Natural killer cell (primary cell): ENCODE measurements at regions not wholly inside any gene's neighbourhood (a gene's known extent, or its start where the extent isn't known, plus 50 kb on each side); places are given as distances from the start of the nearest gene placed in this dataset.

ENCODE experiments used
- ATAC-seq, 3 donors: fragments of 150-1000 bp in 2 of 3; fragments of 200-7000 bp in 1 of 3; cut with Tn5 transposase; 1 replicate in 1 of 3; 2 replicates in 2 of 3; pipeline ENCODE4 v1.10.0; 2021; ENCODE audit warnings: mild to moderate bottlenecking in 2 of 3, moderate library complexity in 2 of 3
- DNase-seq, 2 donors: peaks; one replicate each; pipeline versions ENCODE4 v3.0.0 to v3.0.0-alpha.2; 2013 to 2021; ENCODE audit warnings: mixed read lengths in 1 of 2
- H3K27ac ChIP-seq: one replicate; pipeline ENCODE4 v1.5.1; 2013; ENCODE audit warnings: mild to moderate bottlenecking, low read length
- H3K27me3 ChIP-seq: one replicate; pipeline ENCODE4 v1.6.1; 2013; ENCODE audit warnings: low read length; ENCODE audit not compliant: control insufficient read depth, insufficient read depth
- H3K36me3 ChIP-seq: one replicate; pipeline ENCODE4 v1.6.1; 2013; ENCODE audit warnings: low read length; ENCODE audit not compliant: control insufficient read depth, insufficient read depth
- H3K4me1 ChIP-seq: one replicate; pipeline ENCODE4 v1.6.1; 2013; ENCODE audit warnings: low read length; ENCODE audit not compliant: control insufficient read depth, insufficient read depth
- H3K4me3 ChIP-seq: one replicate; pipeline ENCODE4 v1.5.1; 2013; ENCODE audit warnings: low read length
- H3K9me3 ChIP-seq: one replicate; pipeline ENCODE4 v1.6.1; 2013; ENCODE audit warnings: low read length; ENCODE audit not compliant: control insufficient read depth, insufficient read depth
- H3K27ac Mint-ChIP-seq, 2 donors: one replicate each; pipeline ENCODE4 v1.8.0; 2022; ENCODE audit warnings: mild to moderate bottlenecking in 2 of 2, mixed read lengths in 2 of 2, moderate library complexity in 1 of 2
- H3K27me3 Mint-ChIP-seq, 2 donors: one replicate each; pipeline ENCODE4 v1.8.0; 2022; ENCODE audit warnings: low read depth in 2 of 2, mixed read lengths in 2 of 2
- H3K36me3 Mint-ChIP-seq: one replicate; pipeline ENCODE4 v1.8.0; 2022; ENCODE audit warnings: mixed read lengths
- H3K4me1 Mint-ChIP-seq, 2 donors: one replicate each; pipeline ENCODE4 v1.8.0; 2022; ENCODE audit warnings: mixed read lengths in 2 of 2
- H3K4me3 Mint-ChIP-seq: one replicate; pipeline ENCODE4 v1.8.0; 2022; ENCODE audit warnings: mild to moderate bottlenecking, moderate library complexity, mixed read lengths
- H3K9me3 Mint-ChIP-seq, 2 donors: one replicate each; pipeline ENCODE4 v1.8.0; 2022; ENCODE audit warnings: mixed read lengths in 2 of 2
- WGBS: methylation state at CpG from one replicate; pipeline ENCODE4 v1.1.7; 2013; ENCODE audit warnings: missing lambda C conversion rate; ENCODE audit not compliant: insufficient coverage; 5-methylcytosine and 5-hydroxymethylcytosine counted together
- intact Hi-C: fragments of 100-400 bp; cut with micrococcal nuclease; formaldehyde crosslinking; loops from one replicate; pipeline ENCODE4 v1.14.2; 2022
- TF ChIP-seq, protein P1 (sequence below): fragments of 200-600 bp; IDR thresholded peaks from one replicate; pipeline ENCODE4 v1.8.0; 2022; ENCODE audit warnings: antibody characterized with exemption

DNA sequence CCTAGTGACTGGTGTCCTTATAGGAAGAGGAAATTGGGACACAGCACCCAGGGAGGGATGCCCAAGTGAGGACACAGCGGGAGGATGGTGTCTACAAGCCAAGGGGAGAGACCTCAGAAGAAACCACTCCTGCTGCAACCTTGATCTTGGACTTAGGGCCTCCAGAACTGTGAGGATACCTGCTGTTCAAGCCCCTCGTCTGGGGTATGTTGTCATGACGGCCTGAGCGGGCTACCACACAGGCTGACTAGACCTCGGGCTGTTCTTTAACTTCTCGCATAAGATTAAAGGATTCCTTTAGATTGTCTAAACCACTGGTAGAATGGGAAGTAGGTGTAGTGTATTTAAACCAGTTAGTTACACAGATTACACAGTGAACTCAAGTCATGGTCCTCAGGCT is 138.3 kb downstream of the ASB1 start:
- ATAC-seq (no peak), DNase-seq (no peak)
- Mint-ChIP-seq H3K4me1 (no peaks in the 10 kb centered on the region), H3K27ac (no peak overlapping the region), H3K36me3 (no peaks in the 10 kb centered on the region), H3K4me3 (no peak overlapping the region), H3K9me3 (no peaks in the 10 kb centered on the region), H3K27me3 (peaks cover 6 to 16% of the 10 kb centered on the region in 2 donors)
- intact Hi-C loops, result no loop called here
- H3K9me3 ChIP-seq, result no peaks in the 10 kb centered on the region
- no peaks in the 10 kb centered on the region for H3K36me3 ChIP-seq
- H3K4me1 ChIP-seq, result no peaks in the 10 kb centered on the region
- no peaks in the 10 kb centered on the region for H3K27me3 ChIP-seq
- H3K27ac ChIP-seq, result no peak overlapping the region
- TF ChIP-seq, protein P1, sequence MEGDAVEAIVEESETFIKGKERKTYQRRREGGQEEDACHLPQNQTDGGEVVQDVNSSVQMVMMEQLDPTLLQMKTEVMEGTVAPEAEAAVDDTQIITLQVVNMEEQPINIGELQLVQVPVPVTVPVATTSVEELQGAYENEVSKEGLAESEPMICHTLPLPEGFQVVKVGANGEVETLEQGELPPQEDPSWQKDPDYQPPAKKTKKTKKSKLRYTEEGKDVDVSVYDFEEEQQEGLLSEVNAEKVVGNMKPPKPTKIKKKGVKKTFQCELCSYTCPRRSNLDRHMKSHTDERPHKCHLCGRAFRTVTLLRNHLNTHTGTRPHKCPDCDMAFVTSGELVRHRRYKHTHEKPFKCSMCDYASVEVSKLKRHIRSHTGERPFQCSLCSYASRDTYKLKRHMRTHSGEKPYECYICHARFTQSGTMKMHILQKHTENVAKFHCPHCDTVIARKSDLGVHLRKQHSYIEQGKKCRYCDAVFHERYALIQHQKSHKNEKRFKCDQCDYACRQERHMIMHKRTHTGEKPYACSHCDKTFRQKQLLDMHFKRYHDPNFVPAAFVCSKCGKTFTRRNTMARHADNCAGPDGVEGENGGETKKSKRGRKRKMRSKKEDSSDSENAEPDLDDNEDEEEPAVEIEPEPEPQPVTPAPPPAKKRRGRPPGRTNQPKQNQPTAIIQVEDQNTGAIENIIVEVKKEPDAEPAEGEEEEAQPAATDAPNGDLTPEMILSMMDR, result no peak
- WGBS, result 82% methylated on average over 6 of the region's 6 CpGs
- H3K4me3 ChIP-seq, result no peak overlapping the region

DNA sequence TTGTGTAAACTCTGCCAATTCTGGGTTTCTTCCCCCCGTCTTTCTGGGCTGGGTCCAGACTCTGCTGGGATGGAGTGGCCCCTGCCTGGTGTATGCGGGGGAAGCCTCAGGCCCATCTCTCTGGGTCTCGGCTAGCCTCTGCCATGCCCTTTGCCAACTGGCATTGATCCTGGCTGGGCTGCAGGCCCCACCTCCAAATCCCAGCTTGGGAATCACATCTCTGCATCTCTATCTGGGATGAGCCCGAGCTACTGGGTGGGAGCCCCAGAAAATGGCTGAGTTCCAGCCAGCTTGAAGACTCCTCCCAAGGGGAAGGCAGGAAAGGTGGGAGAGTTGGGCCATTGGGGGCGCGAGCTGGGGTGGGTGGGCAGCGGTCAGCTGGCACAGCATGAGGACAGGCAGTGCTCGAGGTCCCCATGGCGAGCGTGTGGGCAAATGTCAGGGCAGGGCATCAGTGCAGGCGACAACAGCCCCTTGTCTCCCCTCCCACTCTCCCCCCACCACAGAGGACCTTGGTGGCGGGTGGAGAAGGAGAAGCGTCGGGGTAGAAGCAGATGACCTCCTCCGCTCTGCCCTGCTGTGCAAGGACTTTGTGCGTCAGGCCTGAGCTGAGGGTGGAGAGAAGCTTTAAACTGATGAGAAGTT is 139.4 kb downstream of the ASB1 start:
- H3K27me3 ChIP-seq, result no peaks in the 10 kb centered on the region
- no peak overlapping the region for H3K4me3 Mint-ChIP-seq
- no peaks in the 10 kb centered on the region for H3K4me1 ChIP-seq
- no peak overlapping the region for H3K4me3 ChIP-seq
- DNase-seq (no peak), ATAC-seq (no peak)
- H3K36me3 ChIP-seq, result no peaks in the 10 kb centered on the region
- intact Hi-C loops, result no loop called here
- H3K9me3 ChIP-seq, result no peaks in the 10 kb centered on the region
- no peaks in the 10 kb centered on the region for H3K9me3 Mint-ChIP-seq
- 90% methylated on average over 16 of the region's 16 CpGs for WGBS
- H3K27me3 Mint-ChIP-seq, result peaks cover 3 to 16% of the 10 kb centered on the region in 2 donors
- H3K36me3 Mint-ChIP-seq, result no peaks in the 10 kb centered on the region
- H3K27ac Mint-ChIP-seq, result no peak overlapping the region
- TF ChIP-seq, protein P1, result no peak
- no peak overlapping the region for H3K27ac ChIP-seq
- no peaks in the 10 kb centered on the region for H3K4me1 Mint-ChIP-seq

DNA sequence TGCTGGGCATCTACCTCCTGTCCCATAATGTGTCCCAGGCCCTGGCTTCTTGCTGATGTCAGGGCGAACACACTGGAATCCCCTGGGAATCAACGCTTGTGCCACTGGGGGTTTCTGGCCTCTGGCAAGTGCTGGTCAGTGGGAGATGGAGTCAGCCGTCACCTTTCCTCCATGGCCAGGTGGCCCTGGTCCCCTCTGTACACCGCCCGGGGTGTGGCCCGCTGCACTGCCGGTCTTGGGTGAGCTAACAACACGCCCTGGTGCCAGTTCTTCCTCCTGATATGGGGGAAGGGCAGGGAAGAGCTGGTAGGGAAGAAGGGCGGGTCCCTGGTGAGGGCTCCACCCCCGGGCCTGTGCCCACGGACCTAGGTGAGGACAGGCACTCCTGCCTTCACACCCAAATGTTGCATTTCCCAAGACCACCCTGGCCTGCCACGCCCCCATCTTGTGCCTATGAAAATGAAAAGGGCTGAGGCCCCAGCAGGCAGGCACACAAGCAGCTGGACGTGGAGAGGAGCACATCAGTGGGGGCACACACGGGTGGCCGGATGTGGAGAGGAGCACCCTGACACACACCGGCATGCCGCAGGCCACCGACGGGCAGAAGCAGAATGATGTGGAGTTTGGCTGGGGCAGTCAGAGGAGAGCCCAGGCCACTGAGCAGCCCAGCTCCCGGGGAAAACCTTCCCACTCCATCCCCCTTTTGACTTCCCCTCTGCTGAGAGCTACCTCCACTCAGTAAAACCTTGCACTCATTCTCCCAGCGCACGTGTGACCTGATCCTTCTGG is 140.5 kb downstream of the ASB1 start:
- no peaks in the 10 kb centered on the region for H3K9me3 Mint-ChIP-seq
- ATAC-seq, result no peak
- no peak overlapping the region for H3K4me3 ChIP-seq
- H3K9me3 ChIP-seq, result no peaks in the 10 kb centered on the region
- no peaks in the 10 kb centered on the region for H3K4me1 Mint-ChIP-seq
- H3K4me1 ChIP-seq, result no peaks in the 10 kb centered on the region
- 83% methylated on average over 22 of the region's 22 CpGs for WGBS
- no peaks in the 10 kb centered on the region for H3K36me3 Mint-ChIP-seq
- TF ChIP-seq, protein P1, result no peak
- intact Hi-C loops, result no loop called here
- H3K27ac ChIP-seq, result no peak overlapping the region
- H3K27ac Mint-ChIP-seq, result no peak overlapping the region
- H3K27me3 ChIP-seq, result no peaks in the 10 kb centered on the region
- H3K4me3 Mint-ChIP-seq, result no peak overlapping the region
- no peaks in the 10 kb centered on the region for H3K36me3 ChIP-seq
- DNase-seq, result no peak
- peaks cover 3 to 13% of the 10 kb centered on the region in 2 donors for H3K27me3 Mint-ChIP-seq
